Rectal smooth muscle tissue (tissue), 1 donor: ENCODE measurements at regions not wholly inside any gene's neighbourhood (a gene's known extent, or its start where the extent isn't known, plus 50 kb on each side); places are given as distances from the start of the nearest gene placed in this dataset.

Experiments
- H3K27ac ChIP-seq: one replicate; pipeline ENCODE4 v1.7.0; 2013; ENCODE audit warnings: low read depth, low read length, inconsistent platforms
- H3K27me3 ChIP-seq: one replicate; pipeline ENCODE4 v1.7.0; 2013; ENCODE audit warnings: low read length; ENCODE audit not compliant: control insufficient read depth, insufficient read depth
- H3K36me3 ChIP-seq: one replicate; pipeline ENCODE4 v1.7.0; 2013; ENCODE audit warnings: low read length; ENCODE audit not compliant: control insufficient read depth, insufficient read depth
- H3K4me1 ChIP-seq: one replicate; pipeline ENCODE4 v1.7.0; 2013; ENCODE audit warnings: low read length; ENCODE audit not compliant: control insufficient read depth, insufficient read depth
- H3K4me3 ChIP-seq: one replicate; pipeline ENCODE4 v1.7.0; 2013; ENCODE audit warnings: low read length
- H3K9ac ChIP-seq: one replicate; pipeline ENCODE4 v1.7.0; 2013; ENCODE audit warnings: low read length

- H3K4me3 ChIP-seq = no peak overlapping the region
- H3K36me3 ChIP-seq = no peaks in the 10 kb centered on the region
- H3K27ac ChIP-seq = no peak overlapping the region
- no peaks in the 10 kb centered on the region for H3K27me3 ChIP-seq
- no peak overlapping the region for H3K9ac ChIP-seq
- no peaks in the 10 kb centered on the region for H3K4me1 ChIP-seq
Measured at GRCh38 chr18:47758000-47758399, 172.5 kb downstream of the SMAD2 start.

GRCh38 chr18:47756364-47757016 is 174.0 kb downstream of the SMAD2 start:
- Histone ChIP-seq H3K4me1 (no peaks in the 10 kb centered on the region), H3K4me3 (no peak overlapping the region), H3K36me3 (no peaks in the 10 kb centered on the region), H3K27ac (no peak overlapping the region), H3K9ac (no peak overlapping the region), H3K27me3 (no peaks in the 10 kb centered on the region)

- H3K4me1 ChIP-seq = no peaks in the 10 kb centered on the region
- no peak overlapping the region for H3K9ac ChIP-seq
- no peak overlapping the region for H3K27ac ChIP-seq
- H3K36me3 ChIP-seq = no peaks in the 10 kb centered on the region
- H3K4me3 ChIP-seq = no peak overlapping the region
- no peaks in the 10 kb centered on the region for H3K27me3 ChIP-seq
Measured at GRCh38 chr18:47755102-47755456, 175.4 kb downstream of the SMAD2 start.

- Histone ChIP-seq H3K36me3 (no peaks in the 10 kb centered on the region), H3K4me1 (no peaks in the 10 kb centered on the region), H3K4me3 (no peak overlapping the region), H3K9ac (no peak overlapping the region), H3K27ac (no peak overlapping the region), H3K27me3 (no peaks in the 10 kb centered on the region)
Measured at GRCh38 chr18:47754311-47755101, 176.0 kb downstream of the SMAD2 start.

GRCh38 chr18:47752796-47753645 is 177.4 kb downstream of the SMAD2 start:
- H3K9ac ChIP-seq = no peak overlapping the region
- no peaks in the 10 kb centered on the region for H3K4me1 ChIP-seq
- no peaks in the 10 kb centered on the region for H3K27me3 ChIP-seq
- H3K27ac ChIP-seq = no peak overlapping the region
- no peaks in the 10 kb centered on the region for H3K36me3 ChIP-seq
- H3K4me3 ChIP-seq = no peak overlapping the region

GRCh38 chr18:47750889-47751423 is 179.5 kb downstream of the SMAD2 start:
- Histone ChIP-seq H3K4me1 (no peaks in the 10 kb centered on the region), H3K27ac (no peak overlapping the region), H3K4me3 (no peak overlapping the region), H3K36me3 (no peaks in the 10 kb centered on the region), H3K27me3 (peaks cover 4% of the 10 kb centered on the region), H3K9ac (no peak overlapping the region)

GRCh38 chr18:47749600-47749973 is 180.9 kb downstream of the SMAD2 start:
- no peaks in the 10 kb centered on the region for H3K4me1 ChIP-seq
- H3K27ac ChIP-seq = no peak overlapping the region
- H3K36me3 ChIP-seq = no peaks in the 10 kb centered on the region
- no peak overlapping the region for H3K4me3 ChIP-seq
- peaks cover 4% of the 10 kb centered on the region for H3K27me3 ChIP-seq
- H3K9ac ChIP-seq = no peak overlapping the region

- Histone ChIP-seq H3K27me3 (peaks cover 4% of the 10 kb centered on the region), H3K36me3 (no peaks in the 10 kb centered on the region), H3K9ac (no peak overlapping the region), H3K4me3 (peak overlapping the region; percentile 53), H3K27ac (no peak overlapping the region), H3K4me1 (no peaks in the 10 kb centered on the region)
Measured at GRCh38 chr18:47748847-47749599, 181.4 kb downstream of the SMAD2 start.

- Histone ChIP-seq H3K36me3 (no peaks in the 10 kb centered on the region), H3K27me3 (peaks cover 4% of the 10 kb centered on the region), H3K27ac (no peak overlapping the region), H3K9ac (no peak overlapping the region), H3K4me3 (peak overlapping the region; percentile 53), H3K4me1 (no peaks in the 10 kb centered on the region)
Measured at GRCh38 chr18:47748093-47748796, 182.2 kb downstream of the SMAD2 start.

- Histone ChIP-seq H3K36me3 (no peaks in the 10 kb centered on the region), H3K9ac (no peak overlapping the region), H3K4me3 (no peak overlapping the region), H3K4me1 (no peaks in the 10 kb centered on the region), H3K27ac (no peak overlapping the region), H3K27me3 (peaks cover 4% of the 10 kb centered on the region)
Measured at GRCh38 chr18:47747260-47747795, 183.1 kb downstream of the SMAD2 start.

GRCh38 chr18:47746615-47747014 is 183.8 kb downstream of the SMAD2 start:
- no peaks in the 10 kb centered on the region for H3K36me3 ChIP-seq
- H3K9ac ChIP-seq = no peak overlapping the region
- H3K27ac ChIP-seq = no peak overlapping the region
- H3K4me1 ChIP-seq = no peaks in the 10 kb centered on the region
- no peak overlapping the region for H3K4me3 ChIP-seq
- peaks cover 4% of the 10 kb centered on the region for H3K27me3 ChIP-seq
